ENCODE measurements at regions not wholly inside any gene's neighbourhood (a gene's known extent, or its start where the extent isn't known, plus 50 kb on each side); places are given as distances from the start of the nearest gene placed in this dataset.

DNA sequence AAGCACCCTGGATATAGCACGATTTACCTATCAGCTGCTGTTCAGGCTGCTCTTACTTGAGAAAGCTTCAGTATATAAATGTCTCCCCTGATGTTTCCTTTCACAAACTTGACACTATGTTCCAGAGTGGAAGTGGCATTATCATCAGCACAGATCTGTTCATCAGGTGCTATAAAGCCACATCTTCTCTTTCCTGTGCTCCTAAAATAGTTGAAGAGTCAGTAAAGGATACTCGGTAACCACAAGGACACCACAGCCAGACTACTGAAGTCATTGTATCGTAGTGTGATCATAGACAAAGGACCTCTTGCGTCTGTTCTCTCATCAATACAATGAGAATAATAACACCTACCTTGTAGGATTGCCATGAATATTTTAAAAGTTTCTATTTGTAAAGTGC is 841.0 kb upstream of the CELF4 start:
- Histone ChIP-seq H3K36me3 (ENCODE audit: control insufficient read depth in 2 of 2, extremely low read depth in 1 of 2, insufficient read depth in 2 of 2, low read length in 2 of 2) (no peaks in the 10 kb centered on the region), H3K79me2 (ENCODE audit: control insufficient read depth, insufficient read depth, low read length) (no peaks in the 10 kb centered on the region), H3K27me3 (ENCODE audit: control insufficient read depth in 2 of 2, insufficient read depth in 2 of 2, low read length in 2 of 2) (no peaks in the 10 kb centered on the region), H3K9ac (replicated peaks; ENCODE audit: extremely low read depth, insufficient read depth, low read length) (no peak overlapping the region), H2AFZ (ENCODE audit: low read depth, low read length) (no peak overlapping the region), H3K27ac (ENCODE audit: insufficient read depth, low read depth, low read length) (no peak overlapping the region), H3K9me3 (replicated peaks; ENCODE audit: control insufficient read depth, insufficient read depth, low read length) (peaks cover 2% of the 10 kb centered on the region), H4K20me1 (replicated peaks; ENCODE audit: control insufficient read depth, extremely low read depth, insufficient read depth, low read length) (no peaks in the 10 kb centered on the region), H3K4me1 (ENCODE audit: control insufficient read depth, extremely low read depth, insufficient read depth, low read length) (no peaks in the 10 kb centered on the region), H3K4me3 (replicated peaks in 1 of 3; ENCODE audit: insufficient read depth in 1 of 3, low read depth in 1 of 3, low read length in 3 of 3) (no peak overlapping the region), H3K4me2 (ENCODE audit: insufficient read depth, low read length) (no peak overlapping the region), H3K9me1 (replicated peaks; ENCODE audit: control insufficient read depth, extremely low read depth, insufficient read depth, low read length) (no peaks in the 10 kb centered on the region)
- CTCF ChIA-PET: no interaction called here
- TF ChIP-seq FOS (IDR thresholded peaks at IDR 0.05; ENCODE audit: borderline replicate concordance, insufficient read depth, low read length) (no peak), POLR2A (IDR thresholded peaks at IDR 0.05; ENCODE audit: low read depth, low read length) (no peak), POLR2AphosphoS5 (IDR thresholded peaks at IDR 0.05; ENCODE audit: insufficient read depth, low read depth, low read length) (no peak), EZH2 (IDR thresholded peaks at IDR 0.05; ENCODE audit: borderline replicate concordance, low read depth, low read length, severe bottlenecking) (no peak), GATA2 (IDR thresholded peaks at IDR 0.05; ENCODE audit: insufficient read depth, insufficient read length, low read depth, low read length) (no peak)
- intact Hi-C loops (cut with micrococcal nuclease) (no loop called here), dilution Hi-C loops (cut with MboI; ENCODE audit: extremely low pct_ligation_motif_present, low sequenced_read_pairs) (no loop called here)
- DNase-seq (ENCODE audit: low read depth, low spot score) (no peak), FAIRE-seq (no peak)
- POLR2A ChIA-PET: no interaction called here
- no TSS peak for BruUV-seq (replicated peaks)

DNA sequence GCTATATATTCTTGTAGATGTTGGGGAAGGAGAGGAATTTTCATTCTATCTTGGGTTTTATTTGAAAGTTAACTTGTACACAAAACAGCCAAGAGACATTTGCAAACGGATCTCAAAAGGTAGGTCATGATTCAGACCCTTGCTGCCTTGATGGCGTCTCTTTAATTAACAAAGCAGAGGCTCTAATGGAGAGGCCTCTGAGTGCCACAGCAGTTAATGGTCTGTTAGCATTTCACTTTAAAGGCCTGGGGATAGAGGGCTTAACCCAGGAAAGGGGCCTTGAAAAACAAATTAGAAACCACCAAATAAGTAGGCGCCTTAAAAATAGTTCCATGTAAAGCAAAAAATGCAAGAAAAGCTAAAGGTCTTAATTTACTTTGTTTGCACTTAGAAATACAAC is 836.9 kb upstream of the CELF4 start:
- Histone ChIP-seq H3K9ac (replicated peaks; ENCODE audit: extremely low read depth, insufficient read depth, low read length) (no peak overlapping the region), H3K27ac (ENCODE audit: insufficient read depth, low read depth, low read length) (no peak overlapping the region), H2AFZ (ENCODE audit: low read depth, low read length) (no peak overlapping the region), H3K4me1 (ENCODE audit: control insufficient read depth, extremely low read depth, insufficient read depth, low read length) (no peaks in the 10 kb centered on the region), H3K36me3 (ENCODE audit: control insufficient read depth in 2 of 2, extremely low read depth in 1 of 2, insufficient read depth in 2 of 2, low read length in 2 of 2) (no peaks in the 10 kb centered on the region), H3K9me3 (replicated peaks; ENCODE audit: control insufficient read depth, insufficient read depth, low read length) (peaks cover 2% of the 10 kb centered on the region), H3K79me2 (ENCODE audit: control insufficient read depth, insufficient read depth, low read length) (no peaks in the 10 kb centered on the region), H3K27me3 (ENCODE audit: control insufficient read depth in 2 of 2, insufficient read depth in 2 of 2, low read length in 2 of 2) (no peaks in the 10 kb centered on the region), H4K20me1 (replicated peaks; ENCODE audit: control insufficient read depth, extremely low read depth, insufficient read depth, low read length) (no peaks in the 10 kb centered on the region), H3K4me2 (ENCODE audit: insufficient read depth, low read length) (no peak overlapping the region), H3K9me1 (replicated peaks; ENCODE audit: control insufficient read depth, extremely low read depth, insufficient read depth, low read length) (no peaks in the 10 kb centered on the region), H3K4me3 (replicated peaks in 1 of 3; ENCODE audit: insufficient read depth in 1 of 3, low read depth in 1 of 3, low read length in 3 of 3) (no peak overlapping the region)
- no peak for DNase-seq (ENCODE audit: low read depth, low spot score)
- dilution Hi-C loops (cut with MboI; ENCODE audit: extremely low pct_ligation_motif_present, low sequenced_read_pairs): no loop called here
- no peak for FAIRE-seq
- no TSS peak for BruUV-seq (replicated peaks)
- intact Hi-C loops (cut with micrococcal nuclease): no loop called here
- no peak for TF ChIP-seq MYC (IDR thresholded peaks at IDR 0.05; ENCODE audit: low read depth, low read length)
- no peak for TF ChIP-seq GATA2 (IDR thresholded peaks at IDR 0.05; ENCODE audit: insufficient read depth, insufficient read length, low read depth, low read length)
- ChIA-PET POLR2A (no interaction called here), CTCF (no interaction called here)

Data from endothelial cell of umbilical vein (primary cell).